NCI-H774 (cell line): ENCODE measurements at regions not wholly inside any gene's neighbourhood (a gene's known extent, or its start where the extent isn't known, plus 50 kb on each side); places are given as distances from the start of the nearest gene placed in this dataset.

Experiments
- DNase-seq: peaks from one replicate; lab custom pipeline; 2025; lab: John Stamatoyannopoulos, UW

DNA sequence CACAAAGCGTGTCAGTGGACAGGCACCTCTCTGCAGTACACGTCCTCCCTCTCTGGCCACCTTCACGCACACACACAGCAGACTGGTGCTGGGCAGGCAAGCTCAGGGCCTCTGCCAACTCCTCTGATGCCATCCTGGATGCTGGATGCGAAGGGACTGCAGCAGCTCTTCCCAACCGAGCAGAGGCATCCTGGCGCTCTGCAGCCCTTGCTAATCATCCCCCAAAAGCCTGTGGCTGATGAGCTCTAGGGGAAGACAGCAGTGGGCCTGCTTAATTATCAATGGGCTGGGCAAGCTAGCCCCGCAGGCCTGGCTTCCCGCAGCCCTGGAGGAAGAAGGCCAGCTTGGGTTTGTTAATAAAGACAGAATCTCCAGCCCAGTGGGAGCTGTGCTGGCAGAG, 71.3 kb upstream of the TEX51 start:
- DNase-seq = no peak

DNA sequence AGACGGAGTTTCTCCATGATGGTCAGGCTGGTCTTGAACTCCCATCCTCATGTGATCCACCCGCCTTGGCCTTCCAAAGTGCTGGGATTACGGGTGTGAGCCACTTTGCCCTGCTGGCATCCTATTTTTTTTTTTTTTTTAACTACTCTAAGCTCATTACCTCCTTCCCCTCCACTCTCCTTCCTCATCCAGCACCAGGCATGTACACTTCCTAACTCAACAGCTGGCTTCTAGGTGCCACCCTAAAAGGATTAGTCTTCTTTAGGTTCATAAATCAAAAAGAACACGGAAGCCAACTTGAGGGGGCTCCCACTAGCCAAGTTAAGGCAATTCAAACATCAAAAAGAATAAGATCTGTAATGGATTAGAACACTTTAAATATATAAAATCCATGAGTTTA, 70.6 kb upstream of the TEX51 start:
- no peak for DNase-seq

DNA sequence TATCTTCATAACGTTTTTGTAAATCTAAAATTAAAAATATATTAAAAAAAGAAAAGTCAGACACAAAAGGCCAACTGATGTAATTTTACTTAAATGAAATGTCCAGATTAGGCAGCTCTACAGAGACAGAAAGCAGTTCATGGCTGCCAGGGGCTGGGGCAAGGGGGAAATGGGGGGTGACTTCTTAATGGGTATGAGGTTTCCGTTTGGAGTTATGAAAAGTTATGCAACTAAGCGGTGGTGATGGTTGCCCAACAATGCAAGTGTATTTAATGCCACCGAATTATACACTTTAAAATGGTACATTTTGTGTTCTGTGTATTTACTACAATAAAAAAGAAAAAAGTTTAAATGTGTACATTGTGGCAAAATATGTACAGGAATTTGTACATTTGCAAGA, 70.2 kb upstream of the TEX51 start:
- DNase-seq = no peak

- DNase-seq = no peak
These were observed 67.3 kb upstream of the TEX51 start for GRCh38 chr2:126831234-126832005.

DNA sequence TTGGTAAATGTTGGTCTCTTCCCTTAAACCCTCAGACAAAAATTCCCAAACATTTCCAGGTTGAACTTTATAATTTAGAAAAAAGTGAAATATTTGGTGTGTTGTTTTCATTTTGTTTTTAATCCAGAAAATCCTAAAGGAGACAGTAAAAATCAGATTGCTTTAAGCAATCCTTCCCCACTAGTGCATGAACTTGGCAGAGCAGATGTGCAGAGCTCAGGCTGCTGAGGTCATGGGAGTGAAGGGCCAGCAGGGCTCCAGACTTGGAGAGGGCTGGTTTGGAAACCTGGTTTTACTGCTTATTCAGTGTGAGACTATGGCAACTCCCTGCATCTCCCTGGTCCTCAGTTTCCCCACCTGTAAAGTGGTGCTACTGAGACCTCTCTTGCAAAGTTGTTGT, 66.7 kb upstream of the TEX51 start:
- no peak for DNase-seq

GRCh38 chr2:126832757-126833156, 65.9 kb upstream of the TEX51 start:
- DNase-seq = no peak

DNA sequence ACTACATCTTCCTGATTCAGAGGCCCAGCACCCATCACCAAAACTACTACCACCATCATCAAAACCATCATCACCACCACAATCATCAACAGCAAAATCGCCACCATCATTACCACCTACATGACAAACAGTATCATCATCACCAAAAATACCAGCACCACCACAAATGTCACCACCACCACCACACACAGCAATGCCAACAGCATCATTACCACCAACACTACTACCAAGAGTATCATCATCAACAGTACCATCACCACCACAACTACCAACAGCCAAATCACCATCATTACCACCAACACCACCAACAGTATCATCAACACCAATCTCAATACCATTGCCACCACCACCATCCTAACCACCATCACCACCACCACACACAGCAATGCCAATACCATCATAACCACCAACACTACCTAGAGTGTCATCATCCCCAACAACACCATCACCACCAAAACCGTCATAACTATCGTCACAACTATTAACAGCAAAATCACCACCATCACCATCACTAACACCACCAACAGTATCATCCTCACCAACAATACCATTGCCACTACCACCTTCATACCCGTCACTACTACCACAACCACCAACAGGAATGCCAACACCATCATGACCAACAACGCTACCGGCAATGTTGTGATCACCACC, 64.6 kb upstream of the TEX51 start:
- DNase-seq = no peak

- DNase-seq = no peak
These were observed 63.4 kb upstream of the TEX51 start for GRCh38 chr2:126835261-126835660.

- DNase-seq = no peak
These were observed 62.9 kb upstream of the TEX51 start for GRCh38 chr2:126835831-126836230.

GRCh38 chr2:126836761-126837679, 61.7 kb upstream of the TEX51 start:
- DNase-seq = no peak

DNA sequence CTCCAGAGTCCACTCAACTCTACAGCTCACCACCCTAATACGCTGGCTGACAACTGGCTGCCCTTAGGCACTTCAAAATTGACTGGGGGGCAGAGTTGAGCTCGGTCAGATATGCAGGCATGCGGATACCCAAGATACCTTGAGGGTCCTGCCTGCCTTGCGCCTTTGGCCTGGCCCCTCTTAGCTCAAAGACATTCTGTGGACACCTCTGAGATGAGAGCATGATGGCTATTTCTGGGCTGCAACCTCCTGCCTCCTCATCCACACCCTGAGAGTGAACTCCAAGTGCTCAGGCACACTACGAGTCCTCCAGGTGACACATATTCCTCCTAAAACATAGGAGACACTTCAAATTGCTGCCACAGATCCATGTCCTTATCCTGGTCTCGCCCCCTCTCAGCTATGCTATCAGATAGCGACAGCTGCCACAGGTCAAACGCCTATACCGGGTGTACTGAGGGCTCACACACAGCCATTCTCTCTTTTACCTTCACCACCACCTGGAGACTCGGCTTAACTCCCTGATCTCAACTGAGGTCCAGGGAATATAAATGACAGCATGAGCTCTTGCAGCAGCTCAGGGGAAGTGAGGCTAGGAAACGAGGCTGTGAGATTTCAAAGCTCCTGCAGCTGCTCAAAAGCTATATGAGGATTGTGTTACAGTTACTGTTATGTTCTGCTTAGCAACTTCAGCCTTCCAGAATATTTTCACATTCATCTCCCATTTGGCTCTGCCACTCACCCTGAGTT, 60.5 kb upstream of the TEX51 start:
- DNase-seq = no peak

GRCh38 chr2:126838716-126838985, 60.0 kb upstream of the TEX51 start:
- no peak for DNase-seq

DNA sequence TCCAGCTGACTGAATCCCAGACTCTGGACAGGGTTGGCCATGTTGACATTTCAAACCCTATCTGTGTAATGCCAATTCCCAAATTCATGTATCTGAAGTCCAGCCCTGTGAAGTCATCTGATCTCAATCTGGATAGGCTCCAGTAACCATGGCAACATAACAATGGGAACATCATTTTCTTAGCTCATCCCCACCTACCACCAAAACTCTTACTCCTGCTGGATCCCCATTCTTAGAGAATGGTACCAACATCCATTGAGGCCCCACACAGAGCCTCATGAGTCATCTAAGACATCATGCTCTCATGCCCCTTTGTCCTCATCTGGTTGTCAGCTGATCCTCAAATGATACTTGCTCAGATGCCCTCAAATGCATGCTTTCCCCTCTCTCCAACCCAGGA, 58.9 kb upstream of the TEX51 start:
- no peak for DNase-seq

DNA sequence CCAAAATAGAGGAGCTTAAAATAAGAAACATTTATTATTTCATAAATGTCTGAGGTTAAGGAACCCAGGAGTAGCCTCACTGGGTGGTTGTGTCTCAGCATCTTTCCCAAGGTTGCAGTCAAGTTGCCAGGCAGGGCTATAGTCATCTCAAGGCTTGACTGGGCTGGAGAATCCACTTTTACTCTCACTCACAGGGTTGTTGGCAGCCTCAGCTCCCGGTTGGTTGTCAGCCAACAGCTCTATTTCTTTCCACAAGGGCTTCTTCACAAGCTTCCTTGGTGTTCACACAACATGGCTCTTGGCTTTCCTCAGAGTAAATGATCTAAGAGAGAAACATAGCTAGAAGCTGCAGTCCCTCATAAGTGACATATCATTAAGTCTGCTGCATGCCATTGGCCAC, 55.6 kb upstream of the TEX51 start:
- DNase-seq = no peak

GRCh38 chr2:126846241-126846640, 52.4 kb upstream of the TEX51 start:
- DNase-seq = no peak
